ENCODE measurements at regions not wholly inside any gene's neighbourhood (a gene's known extent, or its start where the extent isn't known, plus 50 kb on each side); places are given as distances from the start of the nearest gene placed in this dataset.

- TF ChIP-seq, protein P1, sequence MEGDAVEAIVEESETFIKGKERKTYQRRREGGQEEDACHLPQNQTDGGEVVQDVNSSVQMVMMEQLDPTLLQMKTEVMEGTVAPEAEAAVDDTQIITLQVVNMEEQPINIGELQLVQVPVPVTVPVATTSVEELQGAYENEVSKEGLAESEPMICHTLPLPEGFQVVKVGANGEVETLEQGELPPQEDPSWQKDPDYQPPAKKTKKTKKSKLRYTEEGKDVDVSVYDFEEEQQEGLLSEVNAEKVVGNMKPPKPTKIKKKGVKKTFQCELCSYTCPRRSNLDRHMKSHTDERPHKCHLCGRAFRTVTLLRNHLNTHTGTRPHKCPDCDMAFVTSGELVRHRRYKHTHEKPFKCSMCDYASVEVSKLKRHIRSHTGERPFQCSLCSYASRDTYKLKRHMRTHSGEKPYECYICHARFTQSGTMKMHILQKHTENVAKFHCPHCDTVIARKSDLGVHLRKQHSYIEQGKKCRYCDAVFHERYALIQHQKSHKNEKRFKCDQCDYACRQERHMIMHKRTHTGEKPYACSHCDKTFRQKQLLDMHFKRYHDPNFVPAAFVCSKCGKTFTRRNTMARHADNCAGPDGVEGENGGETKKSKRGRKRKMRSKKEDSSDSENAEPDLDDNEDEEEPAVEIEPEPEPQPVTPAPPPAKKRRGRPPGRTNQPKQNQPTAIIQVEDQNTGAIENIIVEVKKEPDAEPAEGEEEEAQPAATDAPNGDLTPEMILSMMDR (conservative IDR thresholded peaks at IDR 0.05 in 1 of 2, IDR thresholded peaks at IDR 0.05 in 1 of 2; ENCODE audit: low read depth in 1 of 2, low read length in 2 of 2): no peak
- no peak for TF ChIP-seq EZH2 (IDR thresholded peaks at IDR 0.05; ENCODE audit: low read length, missing control alignments)
Observed at GRCh38 chr20:12670301-12670700, 338.5 kb upstream of the SPTLC3 start.
